H9 (cell line): ENCODE measurements at regions not wholly inside any gene's neighbourhood (a gene's known extent, or its start where the extent isn't known, plus 50 kb on each side); places are given as distances from the start of the nearest gene placed in this dataset.

Experiments
- DNase-seq: peaks from one replicate; pipeline ENCODE4 v3.0.0-alpha.2; 2017
- H2AFZ ChIP-seq: one replicate; pipeline ENCODE4 v1.6.1; 2013; ENCODE audit warnings: mild to moderate bottlenecking, low read length, control low read depth, moderate library complexity
- H2AK5ac ChIP-seq: 2 replicates; pipeline ENCODE4 v1.6.1; 2013; ENCODE audit warnings: low read length, control low read depth, mixed read lengths; ENCODE audit not compliant: insufficient read length
- H2BK120ac ChIP-seq: one replicate; pipeline ENCODE4 v1.6.1; 2013; ENCODE audit warnings: low read depth, mild to moderate bottlenecking, low read length, control low read depth, inconsistent platforms; ENCODE audit not compliant: poor library complexity, severe bottlenecking
- H2BK12ac ChIP-seq: 2 replicates; pipeline ENCODE4 v1.6.1; 2013; ENCODE audit warnings: low read length, control low read depth, mixed read lengths, low read depth; ENCODE audit not compliant: insufficient read length
- H2BK15ac ChIP-seq: 2 replicates; pipeline ENCODE4 v1.6.1; 2013; ENCODE audit warnings: low read depth, low read length, control low read depth
- H2BK20ac ChIP-seq: one replicate; pipeline ENCODE4 v1.6.1; 2013; ENCODE audit warnings: low read depth, mild to moderate bottlenecking, low read length, control low read depth, inconsistent platforms; ENCODE audit not compliant: poor library complexity, severe bottlenecking
- H2BK5ac ChIP-seq: 2 replicates; pipeline ENCODE4 v1.6.1; 2013; ENCODE audit warnings: low read length, control low read depth, mixed read lengths; ENCODE audit not compliant: insufficient read length
- H3K14ac ChIP-seq: 2 replicates; pipeline ENCODE4 v1.6.1; 2013; ENCODE audit warnings: low read length, control low read depth; ENCODE audit not compliant: insufficient read depth
- H3K18ac ChIP-seq: 2 replicates; pipeline ENCODE4 v1.6.1; 2013; ENCODE audit warnings: low read depth, mild to moderate bottlenecking, mixed read lengths, low read length, control low read depth; ENCODE audit not compliant: insufficient read length
- H3K23ac ChIP-seq: 2 replicates; pipeline ENCODE4 v1.6.1; 2013; ENCODE audit warnings: low read length, control low read depth, mixed read lengths, low read depth; ENCODE audit not compliant: insufficient read length
- H3K23me2 ChIP-seq: 2 replicates; pipeline ENCODE4 v1.6.1; 2013; ENCODE audit warnings: low read depth, mild to moderate bottlenecking, mixed read lengths, low read length, control low read depth; ENCODE audit not compliant: insufficient read length, poor library complexity, severe bottlenecking
- H3K27ac ChIP-seq: 2 replicates; pipeline ENCODE4 v1.5.1; 2013; ENCODE audit warnings: low read length, control low read depth, mixed read lengths, low read depth; ENCODE audit not compliant: insufficient read length
- H3K27me3 ChIP-seq: 2 replicates; pipeline ENCODE4 v1.6.1; 2013; ENCODE audit warnings: low read length, control low read depth, inconsistent platforms; ENCODE audit not compliant: insufficient read depth
- H3K4ac ChIP-seq: 2 replicates; pipeline ENCODE4 v1.6.1; 2013; ENCODE audit warnings: low read depth, mild to moderate bottlenecking, control low read depth, inconsistent platforms, low read length, moderate library complexity
- H3K4me1 ChIP-seq: 2 replicates; pipeline ENCODE4 v1.6.1; 2013; ENCODE audit warnings: low read length, control low read depth, inconsistent platforms; ENCODE audit not compliant: insufficient read depth
- H3K4me2 ChIP-seq: 2 replicates; pipeline ENCODE4 v1.6.1; 2013; ENCODE audit warnings: low read length, control low read depth, mixed read lengths; ENCODE audit not compliant: insufficient read length, insufficient read depth
- H3K56ac ChIP-seq: 2 replicates; pipeline ENCODE4 v1.6.1; 2013; ENCODE audit warnings: low read depth, mild to moderate bottlenecking, mixed read lengths, low read length, control low read depth; ENCODE audit not compliant: insufficient read length
- H3K79me1 ChIP-seq: 2 replicates; pipeline ENCODE4 v1.6.1; 2013; ENCODE audit warnings: low read depth, mild to moderate bottlenecking, moderate library complexity, low read length, control low read depth, inconsistent platforms; ENCODE audit not compliant: insufficient read depth, poor library complexity, severe bottlenecking
- H3K79me2 ChIP-seq: 2 replicates; pipeline ENCODE4 v1.6.1; 2013; ENCODE audit warnings: low read length, control low read depth, inconsistent platforms; ENCODE audit not compliant: insufficient read depth
- H3K9ac ChIP-seq: 2 replicates; pipeline ENCODE4 v1.6.1; 2013; ENCODE audit warnings: low read length, control low read depth, mixed read lengths; ENCODE audit not compliant: insufficient read length; ENCODE audit errors: extremely low read depth
- H3K9me3 ChIP-seq: one replicate; pipeline ENCODE4 v1.6.1; 2013; ENCODE audit warnings: low read depth, low read length, inconsistent platforms; ENCODE audit not compliant: control insufficient read depth
- H3T11ph ChIP-seq: one replicate; pipeline ENCODE4 v1.6.1; 2013; ENCODE audit warnings: mild to moderate bottlenecking, low read length, control low read depth, inconsistent platforms
- H4K20me1 ChIP-seq: one replicate; pipeline ENCODE4 v1.6.1; 2013; ENCODE audit not compliant: control insufficient read depth, insufficient read length, insufficient read depth
- H4K5ac ChIP-seq: 2 replicates; pipeline ENCODE4 v1.6.1; 2013; ENCODE audit warnings: low read depth, mild to moderate bottlenecking, mixed read lengths, low read length, control low read depth; ENCODE audit not compliant: insufficient read length
- H4K8ac ChIP-seq: replicated peaks from 2 replicates; pipeline ENCODE4 v1.6.1; 2013; ENCODE audit warnings: low read length, control low read depth, mixed read lengths, low read depth; ENCODE audit not compliant: insufficient read length
- H4K91ac ChIP-seq: 2 replicates; pipeline ENCODE4 v1.6.1; 2013; ENCODE audit warnings: low read depth, mild to moderate bottlenecking, moderate library complexity, mixed read lengths, low read length, control low read depth; ENCODE audit not compliant: insufficient read length
- H3K27ac Mint-ChIP-seq, 3 experiments: 2 replicates in 2 of 3; 3 replicates in 1 of 3; pipeline ENCODE4 v1.8.0; 2020 to 2021; ENCODE audit warnings: mixed read lengths in 3 of 3, mild to moderate bottlenecking in 1 of 3, moderate library complexity in 1 of 3
- H3K27me3 Mint-ChIP-seq: 2 replicates; pipeline ENCODE4 v1.8.0; 2021; ENCODE audit warnings: low read depth, mild to moderate bottlenecking, moderate library complexity, mixed read lengths
- H3K36me3 Mint-ChIP-seq, 3 experiments: 2 replicates in 2 of 3; 3 replicates in 1 of 3; pipeline ENCODE4 v1.8.0; 2020 to 2021; ENCODE audit warnings: low read depth in 3 of 3, mixed read lengths in 3 of 3; ENCODE audit not compliant: insufficient read depth in 1 of 3
- H3K4me1 Mint-ChIP-seq, 2 experiments: 2 replicates each; pipeline ENCODE4 v1.8.0; 2020; ENCODE audit warnings: mixed read lengths in 2 of 2
- H3K4me3 Mint-ChIP-seq, 2 experiments: 2 replicates in 1 of 2; 3 replicates in 1 of 2; pipeline ENCODE4 v1.8.0; 2020 to 2021; ENCODE audit warnings: mild to moderate bottlenecking in 2 of 2, mixed read lengths in 2 of 2, moderate library complexity in 1 of 2
- H3K9me3 Mint-ChIP-seq, 2 experiments: 2 replicates in 1 of 2; 3 replicates in 1 of 2; pipeline ENCODE4 v1.8.0; 2020; ENCODE audit warnings: mild to moderate bottlenecking in 2 of 2, mixed read lengths in 2 of 2, moderate library complexity in 1 of 2
- WGBS: extraction: QIAGEN DNeasy Blood & Tissue Kit; methylation state at CpG from one replicate; pipeline ENCODE4 v1.1.7; 2013; ENCODE audit warnings: missing lambda C conversion rate, low lambda C conversion rate, mixed read lengths; ENCODE audit not compliant: insufficient read length; ENCODE audit errors: extremely low coverage; 5-methylcytosine and 5-hydroxymethylcytosine counted together
- TF ChIP-seq, protein P1 (sequence below): fragments of 200-600 bp; sonication (generic); conservative IDR thresholded peaks from 3 replicates; pipeline ENCODE4 v1.8.0; 2021; ENCODE audit warnings: antibody characterized with exemption, mild to moderate bottlenecking

DNA sequence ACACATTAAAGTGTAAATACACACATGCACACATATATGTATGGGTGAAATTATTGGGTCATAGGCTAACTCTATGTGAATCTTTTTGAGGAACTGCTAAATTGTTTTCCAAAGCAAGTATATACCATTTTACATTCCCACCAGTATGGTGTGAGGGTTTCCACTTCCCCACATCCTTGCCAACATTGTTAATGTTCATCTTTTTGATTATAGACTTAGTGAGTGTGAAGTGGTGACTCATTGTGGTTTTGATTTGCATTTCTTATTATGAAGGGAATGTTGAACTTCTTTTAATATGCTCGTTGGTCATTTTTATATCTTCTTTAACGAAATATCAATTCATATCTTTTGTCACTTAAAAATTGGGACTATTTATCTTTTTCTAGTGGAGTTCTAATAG lies 181.8 kb upstream of the GCFC2 start:
- Histone ChIP-seq H3K56ac (no peak overlapping the region), H2AK5ac (no peak overlapping the region), H3K9me3 (no peaks in the 10 kb centered on the region), H3K79me1 (no peaks in the 10 kb centered on the region), H4K91ac (no peak overlapping the region), H2AFZ (no peak overlapping the region), H3K9ac (no peak overlapping the region), H3K4me2 (no peak overlapping the region), H3K18ac (no peak overlapping the region), H3K27ac (no peak overlapping the region), H3K14ac (no peak overlapping the region), H4K8ac (no peak overlapping the region), H3K23ac (no peak overlapping the region), H4K20me1 (no peaks in the 10 kb centered on the region), H3T11ph (no peak overlapping the region), H2BK120ac (no peak overlapping the region), H3K4me1 (no peaks in the 10 kb centered on the region), H2BK15ac (no peak overlapping the region), H3K79me2 (no peaks in the 10 kb centered on the region), H3K4ac (no peak overlapping the region), H2BK20ac (no peak overlapping the region), H3K27me3 (no peaks in the 10 kb centered on the region), H2BK12ac (no peak overlapping the region), H3K23me2 (no peaks in the 10 kb centered on the region), H2BK5ac (no peak overlapping the region), H4K5ac (no peak overlapping the region)
- Mint-ChIP-seq H3K9me3 (no peaks in the 10 kb centered on the region), H3K36me3 (no peaks in the 10 kb centered on the region), H3K27ac (no peak overlapping the region), H3K27me3 (peaks cover 17% of the 10 kb centered on the region; the same call in 1 of the 2 replicates), H3K4me3 (no peak overlapping the region), H3K4me1 (peaks cover 3% of the 10 kb centered on the region in 2 experiments)
- WGBS = no CpG with 5 or more reads among the region's 2 CpGs
- TF ChIP-seq, protein P1, sequence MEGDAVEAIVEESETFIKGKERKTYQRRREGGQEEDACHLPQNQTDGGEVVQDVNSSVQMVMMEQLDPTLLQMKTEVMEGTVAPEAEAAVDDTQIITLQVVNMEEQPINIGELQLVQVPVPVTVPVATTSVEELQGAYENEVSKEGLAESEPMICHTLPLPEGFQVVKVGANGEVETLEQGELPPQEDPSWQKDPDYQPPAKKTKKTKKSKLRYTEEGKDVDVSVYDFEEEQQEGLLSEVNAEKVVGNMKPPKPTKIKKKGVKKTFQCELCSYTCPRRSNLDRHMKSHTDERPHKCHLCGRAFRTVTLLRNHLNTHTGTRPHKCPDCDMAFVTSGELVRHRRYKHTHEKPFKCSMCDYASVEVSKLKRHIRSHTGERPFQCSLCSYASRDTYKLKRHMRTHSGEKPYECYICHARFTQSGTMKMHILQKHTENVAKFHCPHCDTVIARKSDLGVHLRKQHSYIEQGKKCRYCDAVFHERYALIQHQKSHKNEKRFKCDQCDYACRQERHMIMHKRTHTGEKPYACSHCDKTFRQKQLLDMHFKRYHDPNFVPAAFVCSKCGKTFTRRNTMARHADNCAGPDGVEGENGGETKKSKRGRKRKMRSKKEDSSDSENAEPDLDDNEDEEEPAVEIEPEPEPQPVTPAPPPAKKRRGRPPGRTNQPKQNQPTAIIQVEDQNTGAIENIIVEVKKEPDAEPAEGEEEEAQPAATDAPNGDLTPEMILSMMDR = no peak
- DNase-seq = no peak
